HCT116 (cell line): ENCODE measurements at regions not wholly inside any gene's neighbourhood (a gene's known extent, or its start where the extent isn't known, plus 50 kb on each side); places are given as distances from the start of the nearest gene placed in this dataset.

Experiments
- ATAC-seq: fragments of 200-7000 bp; cut with Tn5 transposase; 2 replicates; pipeline ENCODE4 v1.9.1; 2020; ENCODE audit warnings: mild to moderate bottlenecking, moderate library complexity
- BruUV-seq: library from RNA; stranded (reverse); fragments of 400-500 nt; replicated peaks from 2 replicates; lab custom pipeline; 2021; lab: Mats Ljungman, UMichigan
- CTCF ChIA-PET: fragments of 300-600 bp; sonication (Branson Sonifier 250); formaldehyde crosslinking; loops from one replicate; lab custom pipeline; 2021; ENCODE audit warnings: antibody characterized with exemption; lab: Charles Lee
- POLR2A ChIA-PET: fragments of 300-600, 350-600 bp; sonication (Branson Sonifier 250); formaldehyde crosslinking; loops from one replicate; lab custom pipeline; 2021; ENCODE audit warnings: antibody characterized with exemption; lab: Charles Lee
- RAD21 ChIA-PET, 2 experiments: fragments of 300-600 bp; sonication (Branson Sonifier 250); formaldehyde crosslinking; loops; one replicate each; lab custom pipeline; 2023; ENCODE audit warnings: low total read pairs in 2 of 2; ENCODE audit not compliant: uncharacterized antibody in 2 of 2, unreplicated experiment in 2 of 2, low non-redundant PET in 1 of 2; lab: Charles Lee
- DNase-seq: peaks from one replicate; pipeline ENCODE4 v3.0.0-alpha.2; 2010; ENCODE audit warnings: low read depth, low spot score
- H2AFZ ChIP-seq: fragments of 200-600 bp; shearing (Covaris generic), sonication (generic); 2 replicates; pipeline ENCODE4 v1.6.1; 2017; ENCODE audit warnings: low read depth, mixed run types, mixed read lengths, antibody characterized with exemption, low read length; ENCODE audit not compliant: poor library complexity, severe bottlenecking
- H3K27ac ChIP-seq: 2 replicates; pipeline ENCODE4 v1.5.1; 2012; ENCODE audit warnings: low read depth, low read length
- H3K27me3 ChIP-seq: fragments of 200-600 bp; sonication (generic); 2 replicates; pipeline ENCODE4 v1.6.1; 2016; ENCODE audit warnings: mixed run types, low read length, mixed read lengths; ENCODE audit not compliant: insufficient read depth
- H3K36me3 ChIP-seq, 2 experiments: fragments of 200-500 bp in 1 of 2; fragments of 200-600 bp in 1 of 2; sonication (Bioruptor generic) in 1 of 2; sonication (generic) in 1 of 2; 2 replicates each; pipeline versions ENCODE4 v1.5.1 to v1.6.1; 2014 to 2016; ENCODE audit warnings: low read length in 2 of 2, inconsistent platforms in 1 of 2, mixed read lengths in 1 of 2, mixed run types in 1 of 2; ENCODE audit not compliant: insufficient read depth in 2 of 2, control insufficient read depth in 1 of 2
- H3K4me1 ChIP-seq, 2 experiments: fragments of 200-600 bp in 1 of 2; sonication (generic) in 1 of 2; 2 replicates each; pipeline versions ENCODE4 v1.5.1 to v1.6.1; 2012 to 2017; ENCODE audit warnings: low read length in 2 of 2, inconsistent platforms in 1 of 2, mild to moderate bottlenecking in 1 of 2, mixed read lengths in 1 of 2, mixed run types in 1 of 2, moderate library complexity in 1 of 2; ENCODE audit not compliant: insufficient read depth in 2 of 2, control insufficient read depth in 1 of 2
- H3K4me2 ChIP-seq: fragments of 200-600 bp; sonication (generic); 2 replicates; pipeline ENCODE4 v1.6.1; 2017; ENCODE audit warnings: mixed run types, low read length, mixed read lengths
- H3K4me3 ChIP-seq, 2 experiments: fragments of 200-600 bp in 1 of 2; sonication (generic) in 1 of 2; replicated peaks in 1 of 2; 2 replicates each; pipeline ENCODE4 v1.5.1; 2011 to 2016; ENCODE audit warnings: low read length in 2 of 2, control low read depth in 1 of 2, low read depth in 1 of 2, mild to moderate bottlenecking in 1 of 2, mixed read lengths in 1 of 2, mixed run types in 1 of 2
- H3K79me2 ChIP-seq: fragments of 200-600 bp; sonication (generic); 2 replicates; pipeline ENCODE4 v1.6.1; 2017; ENCODE audit warnings: mild to moderate bottlenecking, mixed run types, low read length, moderate library complexity, mixed read lengths; ENCODE audit not compliant: insufficient read depth
- H3K9ac ChIP-seq: fragments of 200-600 bp; sonication (generic); 2 replicates; pipeline ENCODE4 v1.6.1; 2016; ENCODE audit warnings: low read length, mixed read lengths
- H3K9me2 ChIP-seq: fragments of 200-600 bp; sonication (generic), shearing (Covaris generic); 2 replicates; pipeline ENCODE4 v1.6.1; 2017; ENCODE audit warnings: mixed run types, mild to moderate bottlenecking, moderate library complexity; ENCODE audit not compliant: insufficient read depth
- H3K9me3 ChIP-seq, 2 experiments: fragments of 200-500 bp in 1 of 2; fragments of 200-600 bp in 1 of 2; sonication (Bioruptor generic) in 1 of 2; sonication (generic) in 1 of 2; 2 replicates each; pipeline ENCODE4 v1.6.1; 2014 to 2017; ENCODE audit warnings: low read length in 2 of 2, mixed read lengths in 2 of 2, inconsistent platforms in 1 of 2, low read depth in 1 of 2, mild to moderate bottlenecking in 1 of 2, mixed run types in 1 of 2, moderate library complexity in 1 of 2; ENCODE audit not compliant: control insufficient read depth in 1 of 2, insufficient read depth in 1 of 2
- H4K20me1 ChIP-seq: fragments of 200-600 bp; sonication (generic), shearing (Covaris generic); 2 replicates; pipeline ENCODE4 v1.6.1; 2017; ENCODE audit warnings: mixed run types, mild to moderate bottlenecking, moderate library complexity; ENCODE audit not compliant: insufficient read depth
- CBX3 ChIP-seq: IDR thresholded peaks from 2 replicates; pipeline ENCODE4 v1.6.1; 2012; ENCODE audit warnings: low read depth
- CEBPB ChIP-seq: IDR thresholded peaks from 2 replicates; pipeline ENCODE4 v1.6.1; 2012; ENCODE audit warnings: low read depth
- CTCF ChIP-seq, 3 experiments: fragments of 200-600 bp in 1 of 3; sonication (generic) in 1 of 3; IDR thresholded peaks in 2 of 3; conservative IDR thresholded peaks in 1 of 3; 2 replicates each; pipeline ENCODE4 v1.5.1; 2012 to 2017; ENCODE audit warnings: low read depth in 2 of 3, low read length in 2 of 3, antibody characterized with exemption in 1 of 3, borderline replicate concordance in 1 of 3, control low read depth in 1 of 3, mild to moderate bottlenecking in 1 of 3, mixed read lengths in 1 of 3, mixed run types in 1 of 3, moderate library complexity in 1 of 3; ENCODE audit not compliant: insufficient read depth in 1 of 3
- EGR1 ChIP-seq: IDR thresholded peaks from 2 replicates; pipeline ENCODE4 v1.6.1; 2012; ENCODE audit warnings: low read depth
- ELF1 ChIP-seq: IDR thresholded peaks from 2 replicates; pipeline ENCODE4 v1.6.1; 2012; ENCODE audit warnings: low read depth, borderline replicate concordance
- EZH2phosphoT487 ChIP-seq: fragments of 200-600 bp; IDR thresholded peaks from 2 replicates; pipeline ENCODE4 v1.6.1; 2018; ENCODE audit warnings: antibody characterized with exemption, borderline replicate concordance
- JUND ChIP-seq: IDR thresholded peaks from 2 replicates; pipeline ENCODE4 v1.6.1; 2012
- POLR2AphosphoS5 ChIP-seq: IDR thresholded peaks from 2 replicates; pipeline ENCODE4 v1.6.1; 2011; ENCODE audit warnings: mild to moderate bottlenecking, low read depth, low read length, moderate library complexity
- SIN3A ChIP-seq: IDR thresholded peaks from 2 replicates; pipeline ENCODE4 v1.6.1; 2012; ENCODE audit warnings: low read depth
- SP1 ChIP-seq: IDR thresholded peaks from 2 replicates; pipeline ENCODE4 v1.6.1; 2012; ENCODE audit warnings: low read depth
- SRF ChIP-seq: IDR thresholded peaks from 2 replicates; pipeline ENCODE4 v1.6.1; 2012; ENCODE audit warnings: low read depth
- TCF7L2 ChIP-seq: IDR thresholded peaks from 2 replicates; pipeline ENCODE4 v1.7.0; 2011; ENCODE audit warnings: borderline replicate concordance, inconsistent platforms; ENCODE audit not compliant: insufficient read depth, insufficient read length; ENCODE audit errors: extremely low read depth
- YY1 ChIP-seq: IDR thresholded peaks from 2 replicates; pipeline ENCODE4 v1.6.1; 2011; ENCODE audit warnings: low read length, low read depth, moderate library complexity, mild to moderate bottlenecking; ENCODE audit not compliant: insufficient replicate concordance; ENCODE audit errors: extremely low read depth
- ZFX ChIP-seq: fragments of 450-650 bp; IDR thresholded peaks from 2 replicates; pipeline ENCODE4 v1.6.1; 2017
- ZNF274 ChIP-seq: fragments of 200-500 bp; sonication (Bioruptor generic); IDR thresholded peaks from 2 replicates; pipeline ENCODE4 v1.6.1; 2014; ENCODE audit warnings: mild to moderate bottlenecking, low read depth, low read length, inconsistent platforms
- intact Hi-C: fragments of 100-400 bp; cut with micrococcal nuclease; formaldehyde crosslinking; loops from 2 replicates; pipeline ENCODE4 v1.10.0; 2022
- TF ChIP-seq, protein P1 (sequence below): IDR thresholded peaks from 2 replicates; pipeline ENCODE4 v1.6.1; 2012; ENCODE audit warnings: low read depth

DNA sequence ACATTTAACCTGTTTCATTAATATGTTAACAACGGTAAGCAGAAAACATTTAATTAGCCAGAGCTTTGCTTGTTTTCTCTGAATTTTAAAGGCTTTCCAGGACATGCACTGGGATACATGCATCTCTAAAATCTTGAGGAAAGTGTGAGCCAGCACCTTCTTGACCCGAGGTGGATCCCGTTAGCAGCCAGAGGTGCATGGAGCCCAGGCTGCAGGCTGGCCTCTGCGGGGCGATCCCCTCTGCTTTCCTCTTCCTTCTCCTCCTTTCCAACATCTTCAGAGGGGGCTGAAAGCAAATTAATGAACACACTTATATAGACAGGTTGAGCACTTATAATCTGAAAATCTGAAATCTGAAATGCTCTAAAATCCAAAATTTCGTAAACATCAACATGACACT, 128.7 kb upstream of the CST7 start:
- no peaks in the 10 kb centered on the region for H3K79me2 ChIP-seq
- DNase-seq (no peak), ATAC-seq (no peak)
- BruUV-seq: no TSS peak
- no peaks in the 10 kb centered on the region for H4K20me1 ChIP-seq
- no peak overlapping the region for H2AFZ ChIP-seq
- no peak overlapping the region for H3K4me3 ChIP-seq
- H3K9me2 ChIP-seq: no peaks in the 10 kb centered on the region
- 0 out of 4 replicates have a peak, but pooled peaks cover 0 to 4% of the 10 kb centered on the region in 2 experiments for H3K9me3 ChIP-seq
- no peak overlapping the region for H3K9ac ChIP-seq
- POLR2A ChIA-PET: no interaction called here
- H3K27me3 ChIP-seq: peaks cover 86% of the 10 kb centered on the region
- no peaks in the 10 kb centered on the region for H3K4me1 ChIP-seq
- TF ChIP-seq SP1: no peak
- no peak for TF ChIP-seq ZNF274
- TF ChIP-seq POLR2AphosphoS5: no peak
- no peak for TF ChIP-seq CBX3
- TF ChIP-seq CEBPB: no peak
- no peak for TF ChIP-seq EZH2phosphoT487
- TF ChIP-seq TCF7L2: no peak
- TF ChIP-seq JUND: no peak
- TF ChIP-seq SRF: no peak
- intact Hi-C loops: no loop called here
- no peak overlapping the region for H3K4me2 ChIP-seq
- RAD21 ChIA-PET: no interaction called here
- H3K36me3 ChIP-seq: no peaks in the 10 kb centered on the region
- CTCF ChIA-PET: no interaction called here
- H3K27ac ChIP-seq: no peak overlapping the region

DNA sequence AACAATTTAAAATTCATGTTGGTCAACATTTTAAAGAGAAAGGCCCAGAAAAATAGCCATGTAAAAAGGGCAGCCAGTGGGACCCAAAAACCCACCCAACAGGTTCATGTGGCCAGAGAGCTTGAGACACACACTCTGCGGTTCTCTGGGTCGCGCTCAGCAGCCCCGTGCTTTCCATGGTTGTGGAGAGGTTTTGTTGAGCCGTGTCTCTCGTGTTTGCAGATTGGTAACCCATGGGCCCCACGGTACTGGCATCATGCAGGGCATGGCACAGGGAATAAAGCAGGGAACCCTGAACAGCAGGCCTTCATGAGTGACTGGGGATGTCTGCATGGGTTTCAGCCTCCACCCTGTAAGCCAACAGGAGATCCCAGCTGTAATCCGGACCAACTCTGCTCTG, 127.7 kb upstream of the CST7 start:
- H3K9me3 ChIP-seq: 0 out of 4 replicates have a peak, but pooled peaks cover 0 to 4% of the 10 kb centered on the region in 2 experiments
- ATAC-seq: no peak
- DNase-seq: no peak
- H3K27me3 ChIP-seq: peaks cover 80% of the 10 kb centered on the region
- H3K9ac ChIP-seq: no peak overlapping the region
- H3K9me2 ChIP-seq: no peaks in the 10 kb centered on the region
- H3K36me3 ChIP-seq: no peaks in the 10 kb centered on the region
- intact Hi-C loops: no loop called here
- BruUV-seq: no TSS peak
- H3K4me3 ChIP-seq: no peak overlapping the region
- ChIA-PET RAD21 (no interaction called here), POLR2A (no interaction called here), CTCF (no interaction called here)
- no peaks in the 10 kb centered on the region for H4K20me1 ChIP-seq
- no peak overlapping the region for H3K4me2 ChIP-seq
- H3K4me1 ChIP-seq: no peaks in the 10 kb centered on the region
- TF ChIP-seq YY1 (no peak), SRF (no peak), ZFX (no peak), SIN3A (no peak), ZNF274 (no peak), EGR1 (no peak), SP1 (no peak), ELF1 (no peak), CBX3 (no peak), CTCF (IDR thresholded peaks at IDR 0.05 in 2 of 3, conservative IDR thresholded peaks at IDR 0.05 in 1 of 3; ENCODE audit: borderline replicate concordance in 1 of 3, insufficient read depth in 1 of 3, low read depth in 2 of 3, low read length in 2 of 3) (no peak), EZH2phosphoT487 (no peak), CEBPB (no peak)
- TF ChIP-seq, protein P1, sequence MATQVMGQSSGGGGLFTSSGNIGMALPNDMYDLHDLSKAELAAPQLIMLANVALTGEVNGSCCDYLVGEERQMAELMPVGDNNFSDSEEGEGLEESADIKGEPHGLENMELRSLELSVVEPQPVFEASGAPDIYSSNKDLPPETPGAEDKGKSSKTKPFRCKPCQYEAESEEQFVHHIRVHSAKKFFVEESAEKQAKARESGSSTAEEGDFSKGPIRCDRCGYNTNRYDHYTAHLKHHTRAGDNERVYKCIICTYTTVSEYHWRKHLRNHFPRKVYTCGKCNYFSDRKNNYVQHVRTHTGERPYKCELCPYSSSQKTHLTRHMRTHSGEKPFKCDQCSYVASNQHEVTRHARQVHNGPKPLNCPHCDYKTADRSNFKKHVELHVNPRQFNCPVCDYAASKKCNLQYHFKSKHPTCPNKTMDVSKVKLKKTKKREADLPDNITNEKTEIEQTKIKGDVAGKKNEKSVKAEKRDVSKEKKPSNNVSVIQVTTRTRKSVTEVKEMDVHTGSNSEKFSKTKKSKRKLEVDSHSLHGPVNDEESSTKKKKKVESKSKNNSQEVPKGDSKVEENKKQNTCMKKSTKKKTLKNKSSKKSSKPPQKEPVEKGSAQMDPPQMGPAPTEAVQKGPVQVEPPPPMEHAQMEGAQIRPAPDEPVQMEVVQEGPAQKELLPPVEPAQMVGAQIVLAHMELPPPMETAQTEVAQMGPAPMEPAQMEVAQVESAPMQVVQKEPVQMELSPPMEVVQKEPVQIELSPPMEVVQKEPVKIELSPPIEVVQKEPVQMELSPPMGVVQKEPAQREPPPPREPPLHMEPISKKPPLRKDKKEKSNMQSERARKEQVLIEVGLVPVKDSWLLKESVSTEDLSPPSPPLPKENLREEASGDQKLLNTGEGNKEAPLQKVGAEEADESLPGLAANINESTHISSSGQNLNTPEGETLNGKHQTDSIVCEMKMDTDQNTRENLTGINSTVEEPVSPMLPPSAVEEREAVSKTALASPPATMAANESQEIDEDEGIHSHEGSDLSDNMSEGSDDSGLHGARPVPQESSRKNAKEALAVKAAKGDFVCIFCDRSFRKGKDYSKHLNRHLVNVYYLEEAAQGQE: no peak
- no peaks in the 10 kb centered on the region for H3K79me2 ChIP-seq
- no peak overlapping the region for H3K27ac ChIP-seq
- H2AFZ ChIP-seq: no peak overlapping the region
